DMS114 treated with DMSO at 0.1 percent for 48 hours (cell line): ENCODE measurements at regions not wholly inside any gene's neighbourhood (a gene's known extent, or its start where the extent isn't known, plus 50 kb on each side); places are given as distances from the start of the nearest gene placed in this dataset.
"Not testable (repeated sequence)": the region's sequence is repeated elsewhere in the genome, so short reads cannot be mapped to it uniquely, and the experiment has no call there.

Experiments
- DNase-seq: peaks from one replicate; lab custom pipeline; 2025; ENCODE audit not compliant: unreplicated experiment; lab: John Stamatoyannopoulos, UW

DNA sequence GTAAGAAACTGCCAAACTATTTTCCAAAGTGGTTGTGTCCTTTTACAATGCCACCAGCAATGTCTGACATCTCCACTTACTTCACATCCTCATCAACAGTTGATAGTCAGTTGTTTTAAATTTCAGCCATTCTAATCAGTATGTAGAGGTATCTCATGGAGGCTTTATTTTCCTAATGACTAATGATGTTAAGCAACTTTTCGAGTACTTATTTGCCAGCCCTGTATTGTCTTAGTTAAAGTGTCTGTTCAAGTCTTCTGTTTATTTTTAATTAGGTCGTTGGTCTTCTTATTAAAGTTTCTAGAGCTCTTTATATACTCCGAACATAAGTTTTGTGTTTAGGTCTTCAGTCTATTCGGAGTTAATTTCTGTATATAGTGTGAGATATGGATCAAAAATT lies 54.9 kb upstream of the NBPF12 start:
- DNase-seq = not testable (repeated sequence)

DNA sequence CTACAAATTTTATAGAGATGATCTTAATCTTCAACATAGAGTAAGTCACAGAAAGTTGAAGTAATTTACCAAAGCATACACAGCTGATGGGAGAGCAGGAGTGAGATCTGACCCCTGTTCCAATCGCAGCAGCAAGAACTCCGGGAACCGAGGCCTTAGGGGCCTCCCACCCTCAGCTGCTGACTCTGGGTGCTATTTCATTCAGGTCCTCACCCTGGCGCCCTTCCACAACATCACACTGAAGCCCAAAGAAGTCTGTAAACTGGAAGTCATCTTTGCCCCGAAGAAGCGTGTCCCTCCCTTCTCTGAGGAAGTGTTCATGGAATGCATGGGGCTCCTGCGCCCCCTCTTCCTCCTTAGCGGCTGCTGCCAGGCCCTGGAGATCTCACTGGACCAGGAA lies 57.0 kb upstream of the NBPF12 start:
- DNase-seq = not testable (repeated sequence)

DNA sequence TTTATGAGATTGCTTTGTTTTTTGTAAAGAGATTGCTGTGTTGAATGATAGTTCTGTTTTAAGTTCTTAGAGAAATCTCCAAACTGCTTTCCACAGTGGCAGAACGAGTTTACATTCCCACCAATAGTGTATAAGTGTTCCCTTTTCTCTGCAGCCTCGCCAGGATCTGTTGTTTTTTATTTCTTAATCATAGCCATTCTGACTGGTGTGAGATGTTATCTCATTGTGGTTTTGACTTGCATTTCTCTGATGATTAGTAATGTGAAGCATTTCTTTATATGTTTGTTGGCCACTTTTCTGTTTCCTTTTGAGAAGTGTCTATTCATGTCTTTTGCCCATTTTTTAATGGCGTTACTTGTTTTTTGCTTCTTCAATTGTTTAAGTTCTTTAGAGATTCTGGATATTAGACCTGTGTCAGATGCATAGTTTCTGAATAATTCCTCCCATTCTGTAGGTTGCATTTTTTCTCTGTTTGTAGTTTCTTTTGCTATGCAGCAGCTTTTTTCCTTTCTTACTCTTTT lies 74.3 kb upstream of the NBPF12 start:
- DNase-seq = not testable (repeated sequence)

- not testable (repeated sequence) for DNase-seq
Measured at GRCh38 chr1:146853147-146853546, 85.0 kb upstream of the NBPF12 start.

- not testable (repeated sequence) for DNase-seq
Measured at GRCh38 chr1:146850352-146850889, 87.7 kb upstream of the NBPF12 start.

GRCh38 chr1:146838725-146839124 lies 99.4 kb upstream of the NBPF12 start:
- DNase-seq = not testable (repeated sequence)

DNA sequence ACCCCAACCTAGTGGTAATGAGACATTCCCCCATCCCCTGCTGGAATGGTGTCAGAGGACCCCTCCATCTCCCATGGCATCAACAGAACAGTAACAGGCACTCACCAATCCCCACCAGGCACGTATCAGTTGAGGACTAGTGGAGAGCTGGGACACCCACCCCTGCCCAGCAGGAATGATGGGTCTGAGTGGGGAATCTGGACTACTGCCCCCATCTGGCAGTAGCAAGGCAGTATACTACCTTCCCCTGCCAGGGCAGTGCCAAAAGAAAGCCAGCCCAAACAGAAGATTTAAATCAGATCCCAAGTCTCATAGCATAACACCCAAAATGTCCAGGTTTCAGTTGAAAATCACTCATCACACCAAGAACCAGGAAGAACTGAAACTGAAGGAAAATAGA lies 111.2 kb upstream of the NBPF12 start:
- DNase-seq = not testable (repeated sequence)

- not testable (repeated sequence) for DNase-seq
Measured at GRCh38 chr1:146794236-146794635, 143.9 kb upstream of the NBPF12 start.

DNA sequence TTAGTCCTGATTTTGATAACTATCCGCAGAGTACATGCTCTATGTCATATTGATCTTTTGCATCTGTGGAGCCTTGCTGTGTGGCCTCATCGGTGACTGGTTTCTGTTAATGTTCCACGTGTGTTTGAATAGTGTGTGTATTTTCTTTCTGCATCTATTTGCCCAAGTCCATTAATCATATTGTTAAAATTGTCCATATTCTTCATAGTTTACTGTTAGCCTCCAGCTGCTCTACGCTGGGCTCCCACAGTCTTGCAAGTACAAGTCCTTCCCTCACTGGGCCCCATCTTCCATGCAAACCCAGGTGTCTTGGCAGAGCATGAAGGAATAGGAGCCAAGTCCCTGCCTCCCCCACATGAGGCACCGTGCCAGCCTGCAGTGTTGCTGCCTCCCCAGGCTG lies 145.4 kb upstream of the NBPF12 start:
- DNase-seq = not testable (repeated sequence)

GRCh38 chr1:146784212-146784940 lies 153.7 kb upstream of the NBPF12 start:
- not testable (repeated sequence) for DNase-seq

DNA sequence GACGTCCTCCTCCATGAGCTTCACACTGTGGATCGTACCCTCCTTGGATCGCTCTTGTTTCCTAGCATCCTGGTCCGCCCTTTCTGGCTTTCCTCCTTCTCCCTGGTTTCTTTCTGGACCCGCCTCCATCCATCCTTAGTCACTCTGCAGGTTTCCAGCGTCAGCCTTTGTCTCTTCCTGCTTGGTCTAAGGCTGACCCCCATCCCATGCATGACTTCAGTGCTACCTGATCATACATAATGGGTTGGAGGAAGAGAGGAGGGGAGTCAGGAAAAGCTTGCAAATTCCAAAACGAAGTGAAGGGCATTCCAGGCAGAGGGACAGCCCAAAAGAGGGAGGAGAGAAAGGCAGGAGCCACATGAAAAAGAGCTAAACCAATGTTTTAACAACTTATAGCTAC lies 156.9 kb upstream of the NBPF12 start:
- not testable (repeated sequence) for DNase-seq

GRCh38 chr1:146777826-146778602 lies 160.1 kb upstream of the NBPF12 start:
- not testable (repeated sequence) for DNase-seq

DNA sequence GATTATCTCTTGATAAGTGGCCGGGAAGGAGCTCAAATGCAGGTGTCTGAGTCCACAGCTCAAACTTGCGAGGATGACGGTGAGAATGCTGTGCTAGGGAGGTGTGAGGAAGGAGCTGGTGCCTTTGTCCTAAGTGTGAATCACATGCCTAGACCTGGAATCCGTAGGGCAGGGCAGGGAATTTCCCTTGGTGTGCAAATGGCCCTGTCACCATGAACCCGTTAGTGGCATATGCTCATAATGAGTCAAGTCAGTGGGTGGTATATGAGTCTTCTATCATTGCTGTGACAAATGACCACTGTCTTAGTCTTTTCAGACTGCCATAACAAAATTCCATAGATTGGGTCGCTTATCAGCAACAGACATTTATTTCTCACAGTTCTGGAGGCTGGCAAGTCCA lies 163.1 kb upstream of the NBPF12 start:
- DNase-seq = not testable (repeated sequence)

GRCh38 chr1:146774271-146774670 lies 163.9 kb upstream of the NBPF12 start:
- not testable (repeated sequence) for DNase-seq

- not testable (repeated sequence) for DNase-seq
Measured at GRCh38 chr1:146771409-146771808, 166.7 kb upstream of the NBPF12 start.

- not testable (repeated sequence) for DNase-seq
Measured at GRCh38 chr1:146770998-146771397, 167.1 kb upstream of the NBPF12 start.

DNA sequence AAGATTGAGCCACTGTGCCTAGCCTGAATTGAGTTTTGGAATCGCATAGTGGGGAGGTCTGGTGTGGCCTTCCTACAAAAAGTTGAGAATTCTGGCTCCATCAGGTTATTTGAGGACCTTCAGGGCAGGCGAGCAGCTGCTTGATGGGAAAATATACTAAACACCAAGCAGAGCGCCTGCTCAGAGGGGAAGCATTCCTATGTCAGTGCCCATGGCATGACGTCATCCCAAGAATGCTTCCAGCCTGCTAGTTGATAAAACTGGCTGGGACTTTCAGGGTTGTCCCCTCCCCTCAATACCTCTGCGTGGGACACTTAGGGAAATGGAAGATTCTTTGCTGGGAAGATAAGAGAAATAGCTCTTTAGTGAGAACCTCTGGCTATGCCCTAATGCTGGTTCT lies 174.9 kb upstream of the NBPF12 start:
- not testable (repeated sequence) for DNase-seq

DNA sequence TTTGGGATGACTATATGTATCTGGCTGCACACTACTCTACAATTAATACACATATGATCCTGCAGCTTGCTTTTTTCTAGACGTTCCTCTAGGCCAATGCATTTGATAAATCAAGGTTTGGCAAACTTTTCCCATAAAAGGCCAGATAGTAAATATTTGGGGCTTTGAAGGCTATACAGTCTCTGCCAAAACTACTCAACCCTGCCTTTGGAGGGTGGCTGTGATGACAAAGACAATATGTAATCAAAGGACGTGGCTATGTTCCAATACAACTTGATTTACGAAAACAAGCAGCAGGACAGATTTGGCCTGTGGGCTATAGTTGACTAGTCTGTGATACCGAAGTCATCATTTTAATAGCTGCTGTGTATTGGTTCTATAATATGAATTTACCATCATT lies 181.3 kb upstream of the NBPF12 start:
- DNase-seq = not testable (repeated sequence)

- DNase-seq = not testable (repeated sequence)
Measured at GRCh38 chr1:146748686-146749085, 189.4 kb upstream of the NBPF12 start.

- DNase-seq = not testable (repeated sequence)
Measured at GRCh38 chr1:146731981-146732680, 206.0 kb upstream of the NBPF12 start.
